ENCODE measurements at regions not wholly inside any gene's neighbourhood (a gene's known extent, or its start where the extent isn't known, plus 50 kb on each side); places are given as distances from the start of the nearest gene placed in this dataset.

DNA sequence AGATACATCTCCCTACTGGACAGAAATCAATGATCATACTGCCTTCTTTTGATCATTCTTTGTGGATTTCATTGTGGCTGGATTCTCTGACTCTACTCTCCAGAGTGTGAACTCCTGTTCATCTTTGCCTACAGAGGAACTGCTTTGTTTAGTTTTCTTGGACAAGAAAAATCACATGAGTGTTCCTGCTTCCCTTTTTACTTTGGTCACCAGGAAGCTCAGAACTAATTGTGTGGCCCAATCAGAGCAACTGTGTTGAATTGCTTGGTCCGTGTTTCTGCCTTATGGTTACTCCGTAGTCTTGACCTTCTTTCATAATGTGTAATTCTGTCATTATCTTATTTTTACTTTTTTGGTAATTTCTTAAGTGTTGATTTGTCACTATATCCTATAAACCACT lies 97.0 kb downstream of the MAF start:
- Histone ChIP-seq H3K4me1 (ENCODE audit: control insufficient read depth in 1 of 2, insufficient read depth in 2 of 2, low read length in 2 of 2) (no peaks in the 10 kb centered on the region), H4K20me1 (ENCODE audit: insufficient read depth) (no peaks in the 10 kb centered on the region), H3K9me3 (ENCODE audit: control insufficient read depth in 1 of 2, insufficient read depth in 1 of 2, low read depth in 1 of 2, low read length in 2 of 2) (peaks cover 30 to 33% of the 10 kb centered on the region in 2 experiments; a peak in 2 of 4 replicates), H3K9me2 (ENCODE audit: insufficient read depth) (no peaks in the 10 kb centered on the region), H3K9ac (ENCODE audit: low read length) (no peak overlapping the region), H3K79me2 (ENCODE audit: insufficient read depth, low read length) (no peaks in the 10 kb centered on the region), H3K27ac (ENCODE audit: low read depth, low read length) (no peak overlapping the region), H3K4me2 (ENCODE audit: low read length) (no peak overlapping the region), H3K27me3 (ENCODE audit: insufficient read depth, low read length) (no peaks in the 10 kb centered on the region), H3K36me3 (ENCODE audit: control insufficient read depth in 1 of 2, insufficient read depth in 2 of 2, low read length in 2 of 2) (no peaks in the 10 kb centered on the region), H2AFZ (ENCODE audit: low read depth, low read length, poor library complexity, severe bottlenecking) (no peak overlapping the region), H3K4me3 (replicated peaks in 1 of 2; ENCODE audit: low read depth in 1 of 2, low read length in 2 of 2) (no peak overlapping the region)
- ATAC-seq (no peak), DNase-seq (ENCODE audit: low read depth, low spot score) (no peak)
- RAD21 ChIA-PET (ENCODE audit: low non-redundant PET in 1 of 2, low total read pairs in 2 of 2, uncharacterized antibody in 2 of 2, unreplicated experiment in 2 of 2) = no interaction called here
- intact Hi-C loops (cut with micrococcal nuclease) = no loop called here
- CTCF ChIA-PET = no interaction called here
- no TSS peak for BruUV-seq (replicated peaks)
- TF ChIP-seq FOSL1 (IDR thresholded peaks at IDR 0.05; ENCODE audit: low read depth) = no peak
- TF ChIP-seq JUND (IDR thresholded peaks at IDR 0.05) = no peak
- TF ChIP-seq POLR2A (IDR thresholded peaks at IDR 0.05; ENCODE audit: borderline replicate concordance, extremely low read depth, insufficient read depth, insufficient read length) = no peak
- TF ChIP-seq EZH2phosphoT487 (IDR thresholded peaks at IDR 0.05; ENCODE audit: borderline replicate concordance) = no peak
- TF ChIP-seq EZH2 (IDR thresholded peaks at IDR 0.05) = no peak
- no peak for TF ChIP-seq YY1 (IDR thresholded peaks at IDR 0.05; ENCODE audit: extremely low read depth, insufficient replicate concordance, low read depth, low read length)
- no peak for TF ChIP-seq MAX (IDR thresholded peaks at IDR 0.05)
- no peak for TF ChIP-seq SP1 (IDR thresholded peaks at IDR 0.05; ENCODE audit: low read depth)
- TF ChIP-seq ELF1 (IDR thresholded peaks at IDR 0.05; ENCODE audit: borderline replicate concordance, low read depth) = no peak
- no peak for TF ChIP-seq EGR1 (IDR thresholded peaks at IDR 0.05; ENCODE audit: low read depth)
- no peak for TF ChIP-seq ZBTB33 (IDR thresholded peaks at IDR 0.05; ENCODE audit: extremely low read depth, insufficient replicate concordance, low read length)
- TF ChIP-seq REST (IDR thresholded peaks at IDR 0.05; ENCODE audit: low read depth) = no peak
- POLR2A ChIA-PET = no interaction called here
